IMR-90 (cell line): ENCODE measurements at regions not wholly inside any gene's neighbourhood (a gene's known extent, or its start where the extent isn't known, plus 50 kb on each side); places are given as distances from the start of the nearest gene placed in this dataset.

Experiments used
- ATAC-seq: fragments of 200-7000 bp; cut with Tn5 transposase; 2 replicates; pipeline ENCODE4 v1.9.1; 2020; ENCODE audit warnings: low read depth, mild to moderate bottlenecking, moderate library complexity
- BruUV-seq: library from RNA; stranded (reverse); fragments of 400-500 nt; replicated peaks from 2 replicates; lab custom pipeline; 2021; lab: Mats Ljungman, UMichigan
- CTCF ChIA-PET: fragments of 300-600 bp; formaldehyde crosslinking; extraction: SDS; loops from one replicate; lab custom pipeline; 2021; ENCODE audit warnings: antibody characterized with exemption; lab: Yijun Ruan, JAX
- POLR2A ChIA-PET: fragments of 300-600 bp; sonication (Branson Sonifier 250); formaldehyde crosslinking; loops from one replicate; lab custom pipeline; 2022; ENCODE audit warnings: antibody characterized with exemption; ENCODE audit not compliant: unreplicated experiment; lab: Charles Lee
- DNase-seq: peaks from one replicate; pipeline ENCODE4 v3.0.0; 2013
- H2AFZ ChIP-seq: replicated peaks from 2 replicates; pipeline ENCODE3; 2013; ENCODE audit warnings: low read length, mild to moderate bottlenecking; ENCODE audit not compliant: poor library complexity
- H2AK5ac ChIP-seq: 2 replicates; pipeline ENCODE4 v1.6.1; 2013; ENCODE audit warnings: low read depth, low read length, inconsistent platforms
- H2AK9ac ChIP-seq: replicated peaks from 2 replicates; pipeline ENCODE3; 2013; ENCODE audit warnings: mild to moderate bottlenecking, low read depth, low read length, moderate library complexity; ENCODE audit not compliant: poor library complexity
- H2BK120ac ChIP-seq: 2 replicates; pipeline ENCODE4 v1.6.1; 2013; ENCODE audit warnings: low read depth, low read length, inconsistent platforms
- H2BK15ac ChIP-seq: 3 replicates; pipeline ENCODE4 v1.6.1; 2013; ENCODE audit warnings: low read depth, low read length, inconsistent platforms
- H2BK20ac ChIP-seq: 2 replicates; pipeline ENCODE4 v1.6.1; 2013; ENCODE audit warnings: low read depth, mild to moderate bottlenecking, inconsistent platforms, low read length, moderate library complexity
- H2BK5ac ChIP-seq: 2 replicates; pipeline ENCODE4 v1.6.1; 2013; ENCODE audit warnings: mild to moderate bottlenecking, low read depth, low read length, inconsistent platforms; ENCODE audit not compliant: poor library complexity, severe bottlenecking
- H3K14ac ChIP-seq: replicated peaks from 2 replicates; pipeline ENCODE4 v1.6.1; 2013; ENCODE audit warnings: low read depth, low read length, inconsistent platforms
- H3K18ac ChIP-seq: 2 replicates; pipeline ENCODE4 v1.6.1; 2013; ENCODE audit warnings: low read depth, low read length, control low read depth
- H3K23ac ChIP-seq: 2 replicates; pipeline ENCODE4 v1.6.1; 2013; ENCODE audit warnings: low read depth, low read length, inconsistent platforms
- H3K27ac ChIP-seq: 2 replicates; pipeline ENCODE4 v1.5.1; 2013; ENCODE audit warnings: mild to moderate bottlenecking, control low read depth, low read length; ENCODE audit not compliant: insufficient read depth
- H3K27me3 ChIP-seq: 2 replicates; pipeline ENCODE4 v1.6.1; 2013; ENCODE audit warnings: low read length; ENCODE audit not compliant: control insufficient read depth, insufficient read depth
- H3K36me3 ChIP-seq: 2 replicates; pipeline ENCODE4 v1.6.1; 2013; ENCODE audit warnings: low read length, mixed read lengths; ENCODE audit not compliant: control insufficient read depth, insufficient read depth
- H3K4ac ChIP-seq: 2 replicates; pipeline ENCODE4 v1.6.1; 2013; ENCODE audit warnings: low read depth, low read length, inconsistent platforms
- H3K4me1 ChIP-seq: 2 replicates; pipeline ENCODE4 v1.6.1; 2013; ENCODE audit warnings: low read length, mixed read lengths; ENCODE audit not compliant: control insufficient read depth, insufficient read depth
- H3K4me2 ChIP-seq: 2 replicates; pipeline ENCODE4 v1.6.1; 2013; ENCODE audit warnings: low read depth, mild to moderate bottlenecking, control low read depth, low read length, moderate library complexity
- H3K4me3 ChIP-seq: 2 replicates; pipeline ENCODE4 v1.5.1; 2013; ENCODE audit warnings: low read depth, mild to moderate bottlenecking, control low read depth, low read length, moderate library complexity; ENCODE audit not compliant: insufficient read depth
- H3K56ac ChIP-seq: 2 replicates; pipeline ENCODE4 v1.6.1; 2013; ENCODE audit warnings: low read length, inconsistent platforms; ENCODE audit not compliant: insufficient read depth; ENCODE audit errors: extremely low read depth
- H3K79me1 ChIP-seq, 2 experiments: 2 replicates each; pipeline ENCODE4 v1.6.1; 2013; ENCODE audit warnings: low read length in 2 of 2, inconsistent platforms in 1 of 2, low read depth in 1 of 2
- H3K9ac ChIP-seq: 2 replicates; pipeline ENCODE4 v1.6.1; 2013; ENCODE audit warnings: low read depth, low read length, control low read depth
- H3K9me1 ChIP-seq: 2 replicates; pipeline ENCODE4 v1.6.1; 2013; ENCODE audit warnings: low read length, inconsistent platforms; ENCODE audit not compliant: insufficient read depth
- H3K9me3 ChIP-seq: 2 replicates; pipeline ENCODE4 v1.6.1; 2013; ENCODE audit warnings: low read length; ENCODE audit not compliant: control insufficient read depth, insufficient read depth
- H4K20me1 ChIP-seq: 2 replicates; pipeline ENCODE4 v1.6.1; 2013; ENCODE audit warnings: low read length, inconsistent platforms; ENCODE audit not compliant: insufficient read depth
- H4K5ac ChIP-seq: 2 replicates; pipeline ENCODE4 v1.6.1; 2013; ENCODE audit warnings: mild to moderate bottlenecking, low read depth, low read length, control low read depth
- H4K8ac ChIP-seq, 2 experiments: 2 replicates each; pipeline ENCODE4 v1.6.1; 2013; ENCODE audit warnings: low read depth in 2 of 2, low read length in 2 of 2, control low read depth in 1 of 2, inconsistent platforms in 1 of 2
- H4K91ac ChIP-seq: 2 replicates; pipeline ENCODE4 v1.6.1; 2013; ENCODE audit warnings: low read depth, low read length, inconsistent platforms; ENCODE audit not compliant: insufficient read depth
- BHLHE40 ChIP-seq: fragments of 150-350 bp; IDR thresholded peaks from 2 replicates; pipeline ENCODE4 v1.6.1; 2016; ENCODE audit warnings: mild to moderate bottlenecking, low read depth, low read length
- CHD1 ChIP-seq: IDR thresholded peaks from 2 replicates; pipeline ENCODE4 v1.6.1; 2012; ENCODE audit warnings: low read depth, low read length, improper control_type of control experiment
- ELK1 ChIP-seq: fragments of 150-350 bp; IDR thresholded peaks from 2 replicates; pipeline ENCODE4 v1.6.1; 2016; ENCODE audit warnings: low read depth, mild to moderate bottlenecking, low read length, moderate library complexity, borderline replicate concordance
- MXI1 ChIP-seq: IDR thresholded peaks from 2 replicates; pipeline ENCODE4 v1.6.1; 2012; ENCODE audit warnings: low read depth, mild to moderate bottlenecking, low read length, moderate library complexity, borderline replicate concordance
- NFE2L2 ChIP-seq: fragments of 150-350 bp; IDR thresholded peaks from 2 replicates; pipeline ENCODE4 v1.6.1; 2016; ENCODE audit warnings: low read depth, mild to moderate bottlenecking, low read length
- RFX5 ChIP-seq: IDR thresholded peaks from 2 replicates; pipeline ENCODE4 v1.8.0; 2012; ENCODE audit warnings: low read depth, mild to moderate bottlenecking, low read length, moderate library complexity
- SMC3 ChIP-seq: fragments of 150-350 bp; IDR thresholded peaks from 2 replicates; pipeline ENCODE4 v1.6.1; 2016; ENCODE audit warnings: low read depth, mild to moderate bottlenecking, antibody characterized with exemption, low read length, moderate library complexity
- WGBS, 2 experiments: methylation state at CpG; one replicate each; pipeline versions ENCODE4 v1.1.5 to v1.1.7; 2013; ENCODE audit warnings: missing lambda C conversion rate in 2 of 2; ENCODE audit not compliant: insufficient read length in 1 of 2; ENCODE audit errors: extremely low coverage in 2 of 2; 5-methylcytosine and 5-hydroxymethylcytosine counted together
- dilution Hi-C: fragments of 300-500 bp; cut with HindIII; formaldehyde crosslinking; loops from one replicate; pipeline ENCODE4 v1.14.3; 2018; ENCODE audit warnings: low sequenced_read_pairs; ENCODE audit not compliant: unreplicated experiment
- in situ Hi-C: fragments of 300-500 bp; cut with MboI; formaldehyde crosslinking; loops from 3 replicates; pipeline ENCODE4 v1.14.3; 2019; ENCODE audit warnings: low sequenced_read_pairs, inconsistent platforms, mixed read lengths
- intact Hi-C: fragments of 100-400 bp; cut with micrococcal nuclease; formaldehyde crosslinking; loops from 2 replicates; pipeline ENCODE4 v1.10.0; 2022

GRCh38 chr3:59551834-59552233, 502.0 kb upstream of the CFAP20DC start:
- Histone ChIP-seq H3K27ac (no peak overlapping the region), H4K91ac (no peak overlapping the region), H3K9me3 (no peaks in the 10 kb centered on the region), H2BK120ac (no peak overlapping the region), H4K20me1 (no peaks in the 10 kb centered on the region), H3K4ac (no peak overlapping the region), H4K5ac (no peak overlapping the region), H3K9me1 (no peaks in the 10 kb centered on the region), H3K36me3 (no peaks in the 10 kb centered on the region), H3K79me1 (no peaks in the 10 kb centered on the region), H3K27me3 (no peaks in the 10 kb centered on the region), H3K4me3 (no peak overlapping the region), H4K8ac (no peak overlapping the region), H3K4me1 (peaks cover 2% of the 10 kb centered on the region; the same call in 1 of the 2 replicates), H3K4me2 (no peak overlapping the region), H3K14ac (no peak overlapping the region), H3K18ac (no peak overlapping the region), H3K56ac (no peak overlapping the region), H3K9ac (no peak overlapping the region), H2BK15ac (no peak overlapping the region), H2AK5ac (no peak overlapping the region), H2AK9ac (no peak overlapping the region), H2BK5ac (no peak overlapping the region), H2BK20ac (no peak overlapping the region), H3K23ac (no peak overlapping the region), H2AFZ (no peak overlapping the region)
- intact Hi-C loops (no loop called here), in situ Hi-C loops (loop anchor here (25.0 kb wide), 1 partner anchor 565 kb away; no protein-coding TSS in a partner anchor), dilution Hi-C loops (no loop called here)
- BruUV-seq, result no TSS peak
- WGBS, 2 experiments, result no CpG with 5 or more reads among the region's 4 CpGs
- no peak for TF ChIP-seq NFE2L2
- TF ChIP-seq MXI1, result no peak
- TF ChIP-seq SMC3, result no peak
- TF ChIP-seq BHLHE40, result no peak
- TF ChIP-seq RFX5, result no peak
- TF ChIP-seq ELK1, result no peak
- no peak for TF ChIP-seq CHD1
- POLR2A ChIA-PET, result no interaction called here
- no peak for ATAC-seq
- no peak for DNase-seq
- CTCF ChIA-PET, result no interaction called here
